Naive thymus-derived CD8-positive, alpha-beta T cell (primary cell): ENCODE measurements at regions not wholly inside any gene's neighbourhood (a gene's known extent, or its start where the extent isn't known, plus 50 kb on each side); places are given as distances from the start of the nearest gene placed in this dataset.
"Not testable (repeated sequence)": the region's sequence is repeated elsewhere in the genome, so short reads cannot be mapped to it uniquely, and the experiment has no call there.

Experiments
- ATAC-seq, 2 donors: fragments of 150-1000 bp; cut with Tn5 transposase in 1 of 2; sonication (Bioruptor Pico), chemical (Tn5 transposase) in 1 of 2; 1 replicate in 1 of 2; 2 replicates in 1 of 2; pipeline ENCODE4 v1.10.0; 2021; ENCODE audit warnings: mild to moderate bottlenecking in 2 of 2, moderate library complexity in 2 of 2
- POLR2A ChIA-PET: fragments of 350-600 bp; sonication (Branson Sonifier 250); formaldehyde crosslinking; loops from one replicate; lab custom pipeline; 2021; ENCODE audit warnings: antibody characterized with exemption; lab: Charles Lee
- DNase-seq, 10 donors: peaks; one replicate each; pipeline versions ENCODE4 v3.0.0 to v3.0.0-alpha.2; 2020 to 2022
- H3K27ac Mint-ChIP-seq, 10 donors: one replicate each; pipeline ENCODE4 v1.8.0; 2020 to 2022; ENCODE audit warnings: mild to moderate bottlenecking in 10 of 10, mixed read lengths in 10 of 10, moderate library complexity in 4 of 10, inconsistent platforms in 1 of 10
- H3K27me3 Mint-ChIP-seq, 5 donors: one replicate each; pipeline ENCODE4 v1.8.0; 2021 to 2022; ENCODE audit warnings: mixed read lengths in 5 of 5
- H3K36me3 Mint-ChIP-seq, 3 donors: one replicate each; pipeline ENCODE4 v1.8.0; 2020 to 2022; ENCODE audit warnings: mixed read lengths in 3 of 3, mild to moderate bottlenecking in 2 of 3, inconsistent platforms in 1 of 3
- H3K4me1 Mint-ChIP-seq, 4 donors: one replicate each; pipeline ENCODE4 v1.8.0; 2021 to 2022; ENCODE audit warnings: mixed read lengths in 4 of 4
- H3K4me3 Mint-ChIP-seq, 10 donors: one replicate each; pipeline ENCODE4 v1.8.0; 2020 to 2022; ENCODE audit warnings: mild to moderate bottlenecking in 10 of 10, mixed read lengths in 10 of 10, moderate library complexity in 6 of 10, inconsistent platforms in 1 of 10
- H3K9me3 Mint-ChIP-seq, 9 donors: one replicate each; pipeline ENCODE4 v1.8.0; 2020 to 2022; ENCODE audit warnings: mixed read lengths in 9 of 9, mild to moderate bottlenecking in 3 of 9, inconsistent platforms in 1 of 9, moderate library complexity in 1 of 9

DNA sequence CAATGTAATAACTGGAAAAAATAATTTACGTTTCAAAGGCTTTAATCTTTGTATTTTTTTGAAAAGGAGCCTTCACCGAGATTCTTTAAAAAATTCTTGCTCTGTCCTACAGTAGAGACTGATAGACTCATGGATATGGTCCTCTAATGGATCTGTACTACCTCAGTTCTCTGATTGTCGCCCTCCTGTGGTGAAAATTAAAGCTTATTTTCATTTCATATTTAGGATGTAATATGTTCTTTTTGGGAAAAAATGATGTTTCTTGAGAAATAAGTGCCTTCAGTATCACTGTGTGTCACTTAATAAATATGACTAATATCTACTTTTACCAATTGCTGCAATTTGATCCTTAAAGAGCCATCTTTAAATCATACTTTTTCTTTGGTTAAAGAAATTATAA lies 4593.3 kb upstream of the OR11H1 start:
- Mint-ChIP-seq H3K9me3 (peaks cover 17 to 80% (median 40%) of the 10 kb centered on the region in 9 donors), H3K36me3 (peaks cover 0 to 25% (median 2%) of the 10 kb centered on the region in 3 donors)
- H3K27ac Mint-ChIP-seq, H3K27me3 Mint-ChIP-seq, H3K4me3 Mint-ChIP-seq, ATAC-seq, DNase-seq, POLR2A ChIA-PET, H3K4me1 Mint-ChIP-seq: not testable (repeated sequence)

DNA sequence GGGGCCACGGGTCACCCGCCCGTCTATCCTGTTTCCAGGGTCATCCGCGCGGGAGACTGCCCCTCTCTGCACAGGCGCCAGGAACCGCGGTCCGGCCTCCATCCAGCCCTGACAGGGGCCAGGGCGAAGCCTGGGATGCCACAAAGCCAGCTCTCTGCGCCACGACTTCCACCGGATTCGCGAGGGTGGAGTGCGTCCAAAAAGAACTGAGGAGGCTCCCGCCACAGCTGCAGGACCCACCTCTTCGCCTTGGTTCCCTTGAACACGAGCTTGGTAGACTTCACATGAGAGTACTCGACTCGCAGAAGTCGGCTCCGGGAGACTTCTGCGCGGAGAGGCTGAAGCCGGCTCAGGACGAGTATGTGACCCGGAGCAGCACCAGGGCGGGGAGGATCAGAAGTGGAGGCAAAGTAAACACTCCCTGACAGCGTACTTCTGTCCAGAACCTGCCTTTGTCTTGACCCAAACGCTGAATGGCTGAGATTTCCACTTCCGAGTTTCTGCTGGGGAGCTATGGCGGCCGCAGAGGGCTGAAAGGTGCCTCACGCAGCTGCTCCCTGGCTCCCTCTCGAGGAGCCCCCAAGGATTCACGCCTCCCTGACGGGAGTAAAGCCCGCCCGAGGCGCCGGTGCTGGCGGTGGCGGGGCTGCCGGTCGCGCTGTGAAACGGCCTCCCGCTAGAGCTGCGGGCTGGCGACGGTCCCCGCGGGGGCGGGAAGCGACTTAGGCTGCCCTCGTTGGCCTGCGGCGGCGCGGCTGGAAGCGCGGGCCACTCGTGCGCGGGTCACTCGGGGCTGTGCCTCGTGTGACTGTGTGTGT lies 4566.7 kb upstream of the OR11H1 start:
- DNase-seq, result no peak

GRCh38 chr22:10961861-10962255 lies 4566.1 kb upstream of the OR11H1 start:
- H3K4me3 Mint-ChIP-seq, ATAC-seq, POLR2A ChIA-PET, H3K27me3 Mint-ChIP-seq, H3K27ac Mint-ChIP-seq, H3K4me1 Mint-ChIP-seq: not testable (repeated sequence)
- Mint-ChIP-seq H3K36me3 (peaks cover 0 to 38% (median 2%) of the 10 kb centered on the region in 3 donors), H3K9me3 (peaks cover 17 to 71% (median 54%) of the 10 kb centered on the region in 9 donors)
- DNase-seq, result peak in 1 of 10 donors; percentile 1

More for the DNA sequence above, 4566.7 kb upstream of the OR11H1 start:
- Mint-ChIP-seq H3K4me3 (no peak overlapping the region), H3K27ac (no peak overlapping the region), H3K36me3 (peaks cover 0 to 38% (median 2%) of the 10 kb centered on the region in 3 donors), H3K4me1 (peaks cover 0 to 3% (median 0%) of the 10 kb centered on the region in 4 donors), H3K27me3 (no peaks in the 10 kb centered on the region), H3K9me3 (peaks cover 22 to 74% (median 55%) of the 10 kb centered on the region in 9 donors)
- no peak for ATAC-seq
- POLR2A ChIA-PET, result no interaction called here
